IPS-NIHi7 (cell line): ENCODE measurements at regions not wholly inside any gene's neighbourhood (a gene's known extent, or its start where the extent isn't known, plus 50 kb on each side); places are given as distances from the start of the nearest gene placed in this dataset.

Source experiments
- DNase-seq: peaks from one replicate; pipeline ENCODE4 v3.0.0; 2012; ENCODE audit warnings: mixed read lengths; ENCODE audit errors: extremely low spot score

DNA sequence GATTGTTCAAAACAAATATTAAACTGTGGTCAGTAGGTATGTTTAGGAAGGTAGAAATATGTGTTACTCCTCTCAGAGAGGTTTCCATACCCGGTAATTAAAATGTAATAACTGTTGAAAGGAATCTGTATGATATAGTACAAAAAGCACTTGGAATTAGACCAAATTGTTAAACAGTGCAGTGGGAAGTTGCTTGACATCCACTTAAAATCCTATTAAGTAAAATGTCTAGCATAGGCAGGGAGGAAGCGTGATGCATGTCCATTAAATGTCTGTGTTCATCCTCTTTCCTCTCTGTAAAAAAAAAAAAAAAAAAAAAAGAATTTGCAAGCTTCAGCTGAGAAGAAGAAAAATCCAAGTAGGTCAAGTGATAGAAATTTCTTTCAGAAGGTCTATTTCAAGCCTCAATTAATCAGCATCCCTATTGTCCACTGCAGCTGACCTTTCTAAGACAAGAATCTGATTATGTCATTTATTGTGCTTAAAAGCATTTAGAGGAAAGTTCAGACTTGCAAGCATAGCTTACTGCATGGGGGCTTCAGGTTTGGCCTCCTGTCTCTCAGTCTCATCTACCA lies 265.6 kb upstream of the RGS6 start:
- DNase-seq = no peak

DNA sequence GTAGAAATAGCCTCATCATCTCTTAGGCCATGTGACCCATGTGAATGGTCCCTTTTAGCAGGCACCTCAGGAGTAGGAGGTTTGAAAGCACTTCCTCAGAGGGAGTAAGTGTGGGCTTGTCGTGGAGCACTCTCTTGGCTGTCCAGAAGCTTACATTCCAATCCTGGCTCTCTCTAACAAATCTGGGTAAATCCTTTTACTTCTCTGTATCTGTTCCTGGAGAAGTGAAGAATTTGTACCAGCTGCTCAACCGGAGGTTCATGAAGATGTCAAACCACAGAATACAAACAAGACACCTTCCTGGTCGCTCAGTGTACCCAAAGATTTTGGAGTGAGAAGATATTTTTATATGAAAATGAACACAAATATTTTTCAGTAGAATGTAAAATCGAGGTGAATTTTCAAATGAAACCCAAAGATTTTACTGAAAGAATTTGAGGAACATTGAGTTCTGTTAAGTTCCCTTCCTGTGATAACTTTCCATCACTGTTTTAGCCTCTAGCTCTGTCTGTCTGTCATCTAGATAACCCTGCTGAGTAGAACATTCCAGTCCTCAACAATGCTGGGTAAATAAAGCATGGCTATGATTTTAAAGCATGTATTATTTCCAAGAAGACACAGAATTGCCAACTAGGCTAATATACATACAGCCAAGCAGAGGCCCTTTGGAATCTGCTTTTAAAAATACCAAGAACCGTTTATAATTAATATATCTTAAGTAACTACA lies 263.9 kb upstream of the RGS6 start:
- DNase-seq = no peak

DNA sequence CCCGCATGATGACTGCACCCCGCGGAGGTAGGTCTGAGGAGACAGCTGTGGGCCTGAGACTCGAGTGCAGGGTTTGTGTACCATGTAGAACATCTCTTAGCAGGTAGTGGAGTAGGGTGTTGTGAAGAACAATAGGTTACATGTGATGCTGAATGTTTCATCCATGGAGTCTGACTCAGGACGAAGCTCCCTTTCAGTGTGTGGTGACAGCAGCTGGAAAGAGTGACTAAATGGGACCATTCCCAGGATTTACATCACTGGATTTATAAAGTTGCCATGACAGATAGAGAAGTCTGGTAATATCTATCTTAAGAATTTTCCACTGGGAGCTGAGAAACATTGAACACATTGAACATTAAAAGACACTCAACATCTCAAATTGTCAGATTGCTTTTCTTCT lies 259.6 kb upstream of the RGS6 start:
- DNase-seq = no peak

DNA sequence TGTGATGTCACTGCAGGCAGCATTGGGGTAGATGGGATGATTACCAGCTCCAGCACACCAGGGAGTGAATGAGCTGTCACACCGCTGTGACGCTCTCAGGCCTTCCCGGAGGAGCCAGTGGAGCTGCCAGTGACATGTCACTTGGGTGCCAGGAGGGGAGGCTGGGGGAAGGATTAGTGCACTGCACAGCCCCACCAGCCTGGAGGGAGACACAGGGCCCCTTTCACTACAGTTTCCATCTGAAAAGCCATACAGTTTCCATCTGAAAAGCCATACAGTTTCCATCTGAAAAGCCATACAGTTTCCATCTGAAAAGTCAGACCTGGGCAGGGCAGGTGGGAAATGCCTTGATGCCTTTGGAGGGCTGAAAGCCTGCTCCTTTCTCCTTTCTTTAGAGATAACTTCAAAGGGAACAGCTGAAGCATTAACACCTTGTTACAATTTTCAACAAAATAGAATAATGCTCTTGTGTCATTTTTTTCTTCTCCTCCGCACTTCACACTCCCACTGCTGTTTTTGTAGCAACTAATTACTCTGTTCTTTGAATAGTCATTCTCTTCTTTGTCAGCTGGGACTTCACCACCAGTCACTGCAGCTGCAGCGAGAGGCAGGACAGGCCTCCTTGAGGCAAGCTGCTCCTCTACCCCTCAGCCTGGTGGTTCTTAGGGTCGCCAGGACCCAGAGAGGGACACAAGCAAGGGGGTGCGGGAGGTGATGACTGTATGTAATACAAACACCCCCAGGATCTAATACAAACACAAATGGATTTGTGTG lies 256.9 kb upstream of the RGS6 start:
- peak; percentile 62 for DNase-seq

DNA sequence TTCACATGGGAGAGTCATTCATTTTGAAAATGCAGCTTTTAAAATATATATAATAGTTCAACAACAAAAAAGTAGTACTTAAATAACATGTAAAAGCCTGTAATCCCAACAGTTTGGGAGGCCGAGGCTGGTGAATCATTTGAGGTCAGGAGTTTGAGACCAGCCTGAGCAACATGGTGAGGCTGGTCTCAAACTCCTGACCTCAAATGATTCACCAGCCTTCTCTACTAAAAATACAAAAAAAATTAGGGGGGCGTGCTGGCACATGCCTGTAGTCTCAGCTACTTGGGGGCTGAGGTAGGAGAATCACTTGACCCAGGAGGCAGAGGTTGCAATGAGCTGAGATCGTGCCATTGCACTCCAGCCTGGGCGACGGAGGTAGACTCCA lies 256.3 kb upstream of the RGS6 start:
- no peak for DNase-seq

DNA sequence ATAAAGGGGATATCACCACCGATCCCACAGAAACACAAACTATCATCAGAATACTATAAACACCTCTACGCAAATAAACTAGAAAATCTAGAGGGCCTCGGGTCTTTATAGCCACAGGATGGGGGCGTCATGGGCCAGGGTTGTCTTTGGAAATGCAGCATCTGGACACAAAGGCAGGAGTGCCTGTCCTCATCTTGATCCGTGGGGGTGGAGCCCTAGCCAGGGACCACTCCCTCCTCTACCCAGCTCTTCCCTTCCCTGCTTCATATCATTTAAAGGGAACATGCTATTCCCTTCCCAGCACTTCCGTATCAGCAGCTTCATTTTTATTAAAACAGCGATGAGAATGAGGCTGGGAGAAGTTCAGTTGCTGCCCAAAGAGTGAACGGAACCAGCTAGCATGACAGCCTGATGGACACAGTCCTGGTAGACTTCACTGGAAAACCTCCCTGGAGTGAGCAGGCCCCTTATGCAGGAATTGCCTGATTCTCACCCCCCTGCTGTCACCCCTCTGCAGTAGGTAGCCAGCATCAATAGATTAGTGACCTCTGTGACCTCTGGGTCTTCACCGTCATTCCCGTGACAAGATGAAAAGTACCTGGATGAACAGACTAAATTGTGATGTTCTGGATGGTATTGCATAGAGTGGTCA lies 251.4 kb upstream of the RGS6 start:
- peak; percentile 57 for DNase-seq

DNA sequence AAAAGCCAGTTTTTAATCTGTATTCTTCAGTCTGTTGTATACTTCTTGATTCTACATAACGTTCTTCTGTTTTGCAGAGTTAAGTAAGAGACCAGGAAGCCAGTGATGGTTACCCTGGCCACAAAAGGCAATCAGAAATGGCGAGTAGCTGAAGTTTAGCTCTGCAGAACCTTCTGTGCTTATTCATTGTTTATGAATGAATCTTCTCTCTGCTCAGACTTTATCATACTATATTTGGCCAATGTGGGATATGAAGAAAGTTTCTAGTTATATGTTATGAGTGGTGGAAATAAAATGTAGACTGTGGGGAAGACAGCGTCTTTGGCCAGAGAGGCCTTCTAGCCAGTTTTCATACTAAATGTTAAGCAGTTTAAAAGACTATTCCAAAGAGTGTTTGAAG lies 249.9 kb upstream of the RGS6 start:
- DNase-seq = no peak

DNA sequence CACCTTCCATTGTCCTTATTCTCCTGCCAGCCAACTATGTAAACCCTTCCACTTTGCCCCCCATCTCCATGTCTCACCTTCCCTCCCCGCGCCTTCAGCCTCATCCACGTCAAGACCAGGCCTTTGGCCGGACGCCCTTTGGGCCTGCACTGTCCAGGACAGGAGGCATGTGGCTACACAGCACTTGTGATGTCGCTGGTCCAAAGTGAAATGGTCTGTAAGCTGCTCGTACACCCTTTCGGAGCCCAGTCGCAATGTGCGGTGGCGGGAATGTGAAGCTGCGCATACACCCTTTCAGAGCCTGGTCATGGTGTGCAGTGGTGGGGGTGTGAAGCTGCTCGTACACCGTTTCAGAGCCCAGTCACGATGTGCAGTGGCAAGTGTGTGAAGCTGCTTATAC lies 247.9 kb upstream of the RGS6 start:
- no peak for DNase-seq

DNA sequence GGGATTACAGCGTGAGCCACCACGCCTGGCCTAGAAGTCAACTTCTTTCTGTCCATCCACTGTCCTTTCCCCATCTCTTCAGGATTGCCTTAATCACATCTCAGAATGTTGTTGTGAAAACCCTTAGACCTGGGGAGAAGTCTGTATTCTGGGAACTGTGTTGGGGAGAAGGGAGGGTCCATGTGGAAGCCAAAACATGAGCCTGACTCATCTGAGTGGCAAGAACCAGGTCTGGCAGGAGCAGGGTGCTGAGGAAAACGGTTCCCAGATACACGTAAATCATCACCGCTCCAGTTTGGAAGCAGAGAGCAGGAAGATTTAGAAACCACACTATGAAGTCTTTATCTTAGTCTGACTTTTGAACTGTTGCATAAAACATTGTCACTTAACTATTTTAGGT lies 245.6 kb upstream of the RGS6 start:
- no peak for DNase-seq

DNA sequence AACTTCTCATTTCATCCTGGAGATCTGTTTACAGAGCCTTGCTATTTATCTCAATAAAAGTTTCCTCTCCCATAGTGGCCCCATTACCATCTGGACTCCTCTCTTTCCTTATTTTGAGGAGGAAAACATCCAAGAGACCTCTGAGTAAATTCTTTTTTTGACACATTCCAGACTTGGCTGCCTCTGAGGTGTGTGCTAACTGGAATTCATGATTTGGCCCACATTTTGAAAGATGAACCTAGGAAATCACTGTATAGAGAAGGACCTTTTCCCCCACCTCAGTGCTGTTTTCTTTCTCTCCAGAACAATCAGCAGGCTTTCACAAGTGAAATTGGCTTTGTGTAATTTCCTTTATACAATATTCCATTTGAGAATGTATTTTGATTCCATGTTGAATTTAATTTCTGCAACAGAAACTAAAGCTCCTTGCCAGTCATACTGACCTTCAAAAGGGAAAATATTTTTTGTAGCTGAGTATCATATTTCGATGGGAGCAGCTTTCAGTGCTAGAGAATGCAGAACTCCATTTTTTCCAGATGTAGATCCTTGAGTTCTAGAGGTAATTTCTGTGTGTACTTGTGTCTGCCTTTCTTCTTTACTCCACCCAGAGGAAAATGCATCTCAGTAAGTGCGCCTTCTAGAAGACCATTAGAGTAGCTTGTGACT lies 244.9 kb upstream of the RGS6 start:
- no peak for DNase-seq

DNA sequence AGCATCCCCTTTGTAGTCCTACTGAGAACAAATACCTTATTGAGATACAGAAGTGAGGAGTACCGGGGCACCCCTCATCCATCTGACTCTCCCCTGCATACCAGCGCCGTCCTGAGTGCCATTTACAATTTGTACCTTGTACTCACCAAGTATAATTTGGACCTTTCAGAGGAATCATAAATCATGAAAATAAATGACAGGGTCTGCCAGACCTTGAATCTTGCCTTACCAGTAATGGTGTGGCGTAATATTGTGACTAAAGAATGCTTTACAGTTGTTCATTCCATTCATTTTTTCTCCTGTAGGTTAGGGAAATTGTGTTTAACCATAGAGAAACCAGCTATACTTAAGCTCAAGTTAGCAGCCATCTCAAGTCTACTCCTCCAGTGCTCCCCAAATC lies 243.7 kb upstream of the RGS6 start:
- no peak for DNase-seq

DNA sequence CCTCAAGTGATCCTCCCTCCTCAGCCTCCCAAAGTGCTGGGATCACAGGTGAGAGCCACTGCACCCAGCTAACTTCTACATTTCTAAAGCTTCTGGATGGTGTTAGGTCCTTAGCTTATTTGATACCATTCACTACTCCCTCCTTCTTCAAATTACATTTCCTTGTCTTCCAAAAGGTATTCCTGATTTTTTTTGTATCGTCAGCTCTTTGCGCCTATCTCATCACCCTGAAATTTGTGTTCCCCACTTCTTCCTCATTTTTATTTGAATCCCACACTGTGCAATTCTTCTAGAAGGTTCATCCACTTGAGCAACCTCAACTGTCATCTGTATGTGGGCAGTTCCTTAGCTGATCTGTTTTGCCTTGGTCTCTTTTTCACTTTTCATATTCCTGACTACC lies 241.8 kb upstream of the RGS6 start:
- no peak for DNase-seq

DNA sequence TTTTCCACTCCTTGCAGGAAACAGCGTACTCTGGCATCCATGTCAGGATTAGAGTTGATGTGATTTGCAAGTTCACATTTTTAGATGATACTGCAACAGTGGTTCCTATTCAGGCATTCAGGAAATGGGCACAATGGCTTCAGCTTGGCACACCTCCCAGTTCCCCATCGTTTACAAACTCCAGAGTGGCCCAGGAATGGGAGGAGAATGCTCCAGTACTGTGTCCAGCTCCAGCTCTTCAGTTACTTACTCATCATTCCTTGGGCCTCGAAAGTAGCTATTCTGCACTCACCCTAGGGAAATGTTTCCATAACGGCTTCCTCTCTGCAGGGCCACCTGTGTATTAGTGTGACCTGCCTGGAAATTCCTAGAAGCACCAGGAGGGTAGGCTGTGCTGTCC lies 239.7 kb upstream of the RGS6 start:
- DNase-seq = no peak

DNA sequence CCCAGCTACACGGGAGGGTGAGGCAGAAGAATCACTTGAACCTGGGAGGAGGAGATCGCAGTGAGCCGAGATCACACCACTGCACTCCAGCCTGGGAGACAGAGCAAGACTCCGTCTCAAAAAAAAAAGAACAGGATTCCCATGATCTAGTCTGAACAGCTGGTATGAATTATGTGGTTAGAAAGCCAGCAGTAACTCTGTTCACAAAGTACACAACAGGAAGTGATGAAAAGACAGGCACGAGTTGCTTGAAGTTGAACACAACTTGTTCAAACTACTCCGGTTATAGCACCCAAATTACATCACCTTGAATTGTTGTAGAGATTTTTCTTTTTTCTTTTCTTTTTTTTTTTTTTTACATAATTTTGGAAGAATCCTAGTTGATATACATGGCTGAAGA lies 238.8 kb upstream of the RGS6 start:
- no peak for DNase-seq

DNA sequence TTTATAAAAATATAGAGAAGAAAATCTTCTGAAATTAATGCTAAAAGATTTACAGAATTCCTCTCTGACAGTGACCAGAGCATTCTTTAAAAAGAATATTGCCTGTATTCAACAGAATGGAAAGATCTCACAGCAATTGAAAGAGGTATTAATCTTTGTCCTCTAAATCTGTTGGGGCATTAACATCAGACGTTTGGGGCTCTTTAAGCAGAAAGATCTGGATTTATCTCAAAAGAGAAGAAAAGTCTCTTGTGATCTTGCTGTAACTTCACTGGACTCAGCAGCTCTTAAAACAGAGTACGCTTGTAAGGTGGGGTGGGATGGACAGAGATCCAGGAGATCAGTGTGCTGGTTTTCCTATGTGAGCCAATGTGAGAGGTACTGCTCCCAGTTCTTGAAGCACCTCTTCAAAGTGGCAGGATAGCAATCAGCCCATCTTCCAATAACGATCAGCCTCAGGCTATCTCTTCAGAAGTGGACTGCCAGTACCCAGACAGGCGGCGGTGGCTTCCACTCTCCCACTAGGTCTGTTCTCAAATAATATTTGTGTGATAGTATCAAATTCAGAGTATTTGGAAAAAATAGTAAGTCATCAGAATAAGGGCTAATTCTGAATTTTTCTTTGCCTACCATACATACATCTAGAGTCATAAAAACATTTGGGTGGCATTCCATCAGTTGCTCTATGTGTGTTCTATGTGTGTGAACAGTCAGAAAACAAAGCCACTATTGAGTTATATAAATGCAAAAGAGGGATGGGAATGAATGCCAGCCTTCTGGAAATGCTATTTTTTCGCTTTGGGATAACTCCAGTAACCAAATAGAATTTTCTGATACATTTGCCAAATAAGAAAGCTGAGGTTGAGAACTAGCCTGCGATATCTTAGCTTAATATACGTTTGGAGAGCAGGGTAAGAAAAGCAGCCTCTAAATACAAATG lies 237.4 kb upstream of the RGS6 start:
- DNase-seq = no peak

DNA sequence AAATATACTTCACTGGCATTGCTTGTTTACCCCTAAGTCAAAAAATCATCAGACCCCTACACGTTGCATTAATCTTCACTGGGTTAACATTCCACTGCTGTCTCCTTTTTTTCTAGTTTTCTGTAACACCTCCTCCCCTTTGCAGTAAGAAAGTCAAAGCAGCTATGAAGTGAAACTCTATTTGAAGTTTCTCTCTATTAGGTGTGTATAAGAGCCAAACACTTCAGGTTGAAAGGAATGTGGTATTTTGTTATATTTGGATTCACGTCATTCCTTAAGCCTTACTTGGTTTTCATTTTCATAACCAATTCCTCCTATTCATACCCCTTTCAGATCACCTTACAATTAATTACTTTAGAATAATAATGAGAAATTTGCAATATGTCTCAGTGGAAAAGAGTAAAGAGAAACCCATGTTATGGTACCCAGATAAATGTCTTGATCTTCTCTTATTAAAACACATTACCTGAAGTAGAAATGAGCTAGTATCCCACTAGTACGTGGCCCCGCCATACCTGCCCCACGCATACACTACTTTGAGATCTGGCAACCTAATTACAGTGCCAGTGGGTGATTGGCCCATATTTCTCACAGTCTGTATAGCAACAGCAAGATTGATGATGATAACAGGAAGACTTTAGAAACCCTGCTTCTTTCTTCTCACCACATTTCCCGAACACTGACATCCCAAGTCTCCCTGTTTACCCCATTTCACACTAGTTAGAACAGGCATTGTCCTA lies 236.4 kb upstream of the RGS6 start:
- no peak for DNase-seq

DNA sequence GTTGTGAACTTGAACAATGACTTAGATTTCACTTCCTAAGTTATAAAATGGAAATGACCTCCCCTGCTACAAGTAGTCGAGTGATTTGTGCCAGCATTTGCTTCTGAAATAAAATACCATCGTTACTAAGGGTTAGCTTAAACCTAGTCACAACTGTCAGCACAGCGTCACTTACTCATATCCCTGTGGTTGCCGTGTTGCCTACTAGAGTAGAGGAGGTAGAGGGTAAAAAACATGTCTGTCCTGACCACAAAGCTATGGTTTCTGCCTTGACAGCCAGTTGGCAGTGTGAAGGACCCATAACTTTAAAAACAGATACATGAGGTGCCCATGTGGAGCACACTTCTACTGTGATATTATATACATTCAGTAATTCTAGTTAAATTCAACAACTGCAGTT lies 234.2 kb upstream of the RGS6 start:
- DNase-seq = no peak

DNA sequence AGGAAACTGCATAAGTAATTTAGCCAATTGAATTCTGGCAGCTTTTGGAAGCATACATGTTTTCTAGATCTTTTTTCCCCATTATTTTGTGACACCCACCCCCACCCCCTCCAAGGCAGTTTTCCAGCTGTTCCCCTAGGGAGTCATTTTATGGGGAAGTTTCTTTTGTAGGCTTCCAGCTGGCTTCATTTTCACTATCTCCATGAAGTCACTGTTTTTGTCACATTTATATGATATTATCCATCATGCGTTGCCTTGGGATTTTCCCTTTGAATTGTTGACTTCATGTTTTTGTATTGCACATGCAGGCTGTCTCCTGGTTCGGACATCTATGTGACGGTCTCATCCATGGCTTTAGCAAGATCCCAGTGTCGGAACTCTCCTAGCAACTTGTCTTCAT lies 233.6 kb upstream of the RGS6 start:
- no peak for DNase-seq

DNA sequence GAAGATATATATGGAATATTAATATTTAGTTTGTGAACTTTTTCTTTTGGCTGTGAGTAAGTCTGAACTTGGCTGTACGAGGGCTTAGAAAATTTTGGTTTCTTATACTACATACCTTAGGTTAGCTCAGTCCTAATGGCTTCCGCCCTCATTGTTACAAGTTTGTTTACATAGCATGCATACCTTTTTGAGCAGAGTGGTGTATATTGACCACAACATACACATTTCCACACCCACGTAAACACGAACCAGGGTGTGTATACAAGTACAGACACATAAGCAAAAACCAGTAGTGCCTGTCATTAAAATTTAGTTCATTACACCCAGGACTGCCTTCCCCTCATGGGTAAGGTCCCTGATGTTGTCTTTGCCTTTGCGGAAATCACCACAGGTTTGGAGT lies 230.2 kb upstream of the RGS6 start:
- DNase-seq = no peak

DNA sequence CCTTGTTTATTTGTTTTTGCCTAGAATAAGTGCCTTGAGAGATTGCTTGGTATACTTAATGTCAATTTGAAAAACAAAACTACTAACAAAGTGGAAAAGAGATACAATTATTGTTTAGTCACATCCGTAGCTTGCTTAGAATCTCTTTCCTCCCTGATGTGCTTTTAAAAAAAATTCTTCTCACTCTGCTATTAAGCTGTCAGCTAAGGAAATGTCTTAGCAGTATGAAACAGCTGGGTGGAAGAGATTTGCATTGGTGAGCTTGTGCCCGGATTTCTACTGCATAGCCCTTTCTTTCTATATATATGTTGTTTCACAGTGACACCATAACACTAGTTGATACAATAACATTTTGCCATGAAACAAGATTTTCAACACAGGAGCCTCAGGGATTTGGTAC lies 229.4 kb upstream of the RGS6 start:
- no peak for DNase-seq
